Spleen (tissue), 11 donors: ENCODE measurements at regions not wholly inside any gene's neighbourhood (a gene's known extent, or its start where the extent isn't known, plus 50 kb on each side); places are given as distances from the start of the nearest gene placed in this dataset.

Experiments
- DNase-seq: peaks from one replicate; pipeline ENCODE4 v3.0.0-alpha.2; 2020
- H3K27ac ChIP-seq, 8 donors: fragments of 200-600 bp; sonication (generic) in 7 of 8; 1 replicate in 4 of 8; 2 replicates in 4 of 8; pipeline versions ENCODE4 v1.5.0 to v1.8.0; 2016 to 2021; ENCODE audit warnings: inconsistent platforms in 4 of 8, mild to moderate bottlenecking in 4 of 8, moderate library complexity in 1 of 8
- H3K27me3 ChIP-seq, 7 donors: fragments of 200-600 bp; sonication (generic) in 6 of 7; replicated peaks in 1 of 7; 1 replicate in 4 of 7; 2 replicates in 3 of 7; pipeline versions ENCODE4 v1.5.0 to v1.8.0; 2016 to 2021; ENCODE audit warnings: inconsistent platforms in 3 of 7, mild to moderate bottlenecking in 1 of 7
- H3K36me3 ChIP-seq, 6 donors: fragments of 200-600 bp; sonication (generic) in 5 of 6; 1 replicate in 4 of 6; 2 replicates in 2 of 6; pipeline versions ENCODE4 v1.5.0 to v1.8.0; 2016 to 2021; ENCODE audit warnings: inconsistent platforms in 2 of 6
- H3K4me1 ChIP-seq, 6 donors: fragments of 200-600 bp; sonication (generic) in 5 of 6; 1 replicate in 3 of 6; 2 replicates in 3 of 6; pipeline versions ENCODE4 v1.5.0 to v1.8.0; 2016 to 2021; ENCODE audit warnings: inconsistent platforms in 3 of 6
- H3K4me3 ChIP-seq, 8 donors: fragments of 200-600 bp; sonication (generic) in 7 of 8; 1 replicate in 4 of 8; 2 replicates in 4 of 8; pipeline versions ENCODE4 v1.5.0 to v1.8.0; 2016 to 2021; ENCODE audit warnings: inconsistent platforms in 4 of 8, mild to moderate bottlenecking in 4 of 8, moderate library complexity in 2 of 8
- H3K9me3 ChIP-seq, 8 donors: fragments of 200-600 bp; sonication (generic) in 7 of 8; 1 replicate in 4 of 8; 2 replicates in 4 of 8; pipeline versions ENCODE4 v1.5.0 to v1.8.0; 2016 to 2021; ENCODE audit warnings: inconsistent platforms in 4 of 8
- POLR2A ChIP-seq, 3 donors: fragments of 450-650 bp; IDR thresholded peaks; one replicate each; pipeline ENCODE4 v1.5.1; 2017; ENCODE audit warnings: antibody characterized with exemption in 3 of 3, mild to moderate bottlenecking in 1 of 3
- POLR2AphosphoS5 ChIP-seq, 3 donors: sonication (generic); formaldehyde crosslinking; IDR thresholded peaks; one replicate each; pipeline ENCODE4 v1.5.1; 2017; ENCODE audit warnings: antibody characterized with exemption in 3 of 3
- WGBS, 5 donors: extraction: QIAGEN DNeasy Blood & Tissue Kit in 3 of 5; methylation state at CpG; one replicate each; pipeline versions ENCODE4 v1.1.5 to v1.1.7; 2013 to 2018; 5-methylcytosine and 5-hydroxymethylcytosine counted together
- intact Hi-C: fragments of 100-400 bp; cut with DNase I; formaldehyde crosslinking; loops from one replicate; pipeline ENCODE4 v1.15.0; 2023; ENCODE audit warnings: low total_unique reads
- TF ChIP-seq, protein P1 (sequence below), 11 experiments: fragments of 200-600 bp in 7 of 11; fragments of 450-650 bp in 4 of 11; sonication (generic) in 4 of 11; IDR thresholded peaks in 8 of 11; conservative IDR thresholded peaks in 3 of 11; 1 replicate in 7 of 11; 2 replicates in 4 of 11; pipeline versions ENCODE4 v1.4.0 to v1.8.0; 2016 to 2021; ENCODE audit warnings: antibody characterized with exemption in 11 of 11, inconsistent platforms in 4 of 11, mild to moderate bottlenecking in 1 of 11
- donor health status: healthy with polysubstance abuse.
- donor health status: DM: no; HTN: no; CAD: no; lungs with moderate emphysema.
- donor health status: DM: no; HTN: no; CAD: no.
- donor health status: Bipolar disorder and iron deficiency.
- donor health status: healthy.
- donor health status: DM: no; HTN: no; CAD: no.
- donor health status: DM: yes; HTN: yes; CAD: no.

DNA sequence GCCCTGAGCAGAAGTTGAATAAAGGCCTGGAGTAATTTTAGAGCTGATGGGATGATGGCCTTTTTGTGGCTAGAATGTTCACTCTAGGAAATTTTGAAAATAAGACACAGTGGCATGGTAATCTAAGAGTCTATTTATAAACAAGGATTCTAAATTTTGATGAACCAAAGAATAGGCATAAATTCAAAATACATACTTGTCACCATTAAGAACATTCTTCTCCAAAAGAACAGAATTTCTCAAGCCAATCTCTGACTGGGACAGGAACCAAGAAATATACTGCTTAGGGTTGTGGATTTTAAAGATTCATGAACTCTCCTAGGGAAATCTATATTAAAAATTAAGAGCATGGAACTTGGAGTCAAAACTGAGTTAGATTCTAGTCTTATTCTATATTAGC is 98.2 kb upstream of the SETBP1 start:
- no peak for DNase-seq
- TF ChIP-seq, protein P1, sequence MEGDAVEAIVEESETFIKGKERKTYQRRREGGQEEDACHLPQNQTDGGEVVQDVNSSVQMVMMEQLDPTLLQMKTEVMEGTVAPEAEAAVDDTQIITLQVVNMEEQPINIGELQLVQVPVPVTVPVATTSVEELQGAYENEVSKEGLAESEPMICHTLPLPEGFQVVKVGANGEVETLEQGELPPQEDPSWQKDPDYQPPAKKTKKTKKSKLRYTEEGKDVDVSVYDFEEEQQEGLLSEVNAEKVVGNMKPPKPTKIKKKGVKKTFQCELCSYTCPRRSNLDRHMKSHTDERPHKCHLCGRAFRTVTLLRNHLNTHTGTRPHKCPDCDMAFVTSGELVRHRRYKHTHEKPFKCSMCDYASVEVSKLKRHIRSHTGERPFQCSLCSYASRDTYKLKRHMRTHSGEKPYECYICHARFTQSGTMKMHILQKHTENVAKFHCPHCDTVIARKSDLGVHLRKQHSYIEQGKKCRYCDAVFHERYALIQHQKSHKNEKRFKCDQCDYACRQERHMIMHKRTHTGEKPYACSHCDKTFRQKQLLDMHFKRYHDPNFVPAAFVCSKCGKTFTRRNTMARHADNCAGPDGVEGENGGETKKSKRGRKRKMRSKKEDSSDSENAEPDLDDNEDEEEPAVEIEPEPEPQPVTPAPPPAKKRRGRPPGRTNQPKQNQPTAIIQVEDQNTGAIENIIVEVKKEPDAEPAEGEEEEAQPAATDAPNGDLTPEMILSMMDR (IDR thresholded peaks at IDR 0.05 in 8 of 11, conservative IDR thresholded peaks at IDR 0.05 in 3 of 11): no peak
- TF ChIP-seq POLR2A (IDR thresholded peaks at IDR 0.05) (no peak), POLR2AphosphoS5 (IDR thresholded peaks at IDR 0.05) (no peak)
- H3K9me3 ChIP-seq: no peaks in the 10 kb centered on the region
- intact Hi-C loops: no loop called here
- H3K4me1 ChIP-seq: no peaks in the 10 kb centered on the region
- H3K36me3 ChIP-seq: no peaks in the 10 kb centered on the region
- no peaks in the 10 kb centered on the region for H3K27me3 ChIP-seq
- H3K4me3 ChIP-seq: no peak overlapping the region
- H3K27ac ChIP-seq: no peak overlapping the region

DNA sequence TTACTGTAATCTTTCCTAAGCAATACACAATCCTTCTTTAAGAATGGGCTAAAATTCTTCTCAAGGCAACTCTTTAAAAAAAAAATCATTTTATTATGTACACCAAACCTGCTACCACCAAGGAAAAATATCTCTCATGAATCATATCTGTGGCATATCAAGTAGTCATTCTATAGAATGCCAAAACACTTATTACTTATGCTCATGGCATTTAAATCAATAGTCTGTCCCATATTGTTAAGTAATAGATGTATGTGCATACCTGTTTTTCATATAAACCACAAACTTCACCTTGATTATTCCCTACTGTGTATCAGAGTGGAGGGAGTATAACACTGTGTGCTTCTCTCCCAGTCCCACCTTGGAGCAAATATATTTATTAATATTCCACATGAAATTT is 95.8 kb upstream of the SETBP1 start:
- TF ChIP-seq, protein P1 (IDR thresholded peaks at IDR 0.05 in 8 of 11, conservative IDR thresholded peaks at IDR 0.05 in 3 of 11): no peak
- no peak for TF ChIP-seq POLR2A (IDR thresholded peaks at IDR 0.05)
- TF ChIP-seq POLR2AphosphoS5 (IDR thresholded peaks at IDR 0.05): no peak
- DNase-seq: no peak
- Histone ChIP-seq H3K36me3 (no peaks in the 10 kb centered on the region), H3K27ac (no peak overlapping the region), H3K4me3 (no peak overlapping the region), H3K4me1 (no peaks in the 10 kb centered on the region), H3K27me3 (no peaks in the 10 kb centered on the region), H3K9me3 (no peaks in the 10 kb centered on the region)
- intact Hi-C loops: no loop called here

DNA sequence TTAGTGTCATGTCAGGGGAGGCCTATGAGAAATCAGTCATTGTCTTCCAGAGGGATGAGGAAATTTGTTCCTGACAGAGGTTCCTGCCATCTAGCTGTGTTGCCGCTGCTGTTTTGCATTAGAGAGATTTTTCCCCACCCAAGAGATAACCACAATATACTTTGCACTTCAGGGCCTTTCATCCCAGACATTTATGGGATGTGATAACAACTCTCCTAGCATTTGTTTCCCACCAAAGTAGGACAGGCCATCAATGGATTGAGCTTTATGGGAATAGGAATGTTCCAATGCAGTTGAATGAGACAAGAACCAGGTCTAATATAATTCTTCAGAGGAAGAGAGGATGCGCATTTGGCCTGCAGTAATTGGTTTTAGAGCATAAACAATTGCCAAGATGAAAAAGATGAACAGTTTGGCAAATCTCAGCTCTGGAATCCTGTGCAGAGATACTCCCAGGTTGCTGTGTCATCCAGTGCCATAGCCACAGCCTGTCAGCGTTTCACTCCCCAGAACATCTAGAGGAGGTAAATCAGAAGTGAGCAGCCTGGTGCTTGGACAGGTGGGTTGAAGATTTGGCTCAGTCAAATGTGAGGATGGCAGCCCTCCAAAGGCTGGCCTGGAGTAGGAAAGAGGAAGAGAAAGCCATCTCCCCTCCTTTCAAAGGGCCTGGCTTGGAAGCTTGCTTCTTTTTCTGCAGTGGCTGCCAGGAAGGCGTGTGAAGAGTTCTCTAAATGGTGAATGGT is 93.7 kb upstream of the SETBP1 start:
- H3K27ac ChIP-seq: no peak overlapping the region
- intact Hi-C loops: no loop called here
- WGBS, 5 donors: 80 to 89% (median 85%) methylated on average over 4 of the region's 4 CpGs

DNA sequence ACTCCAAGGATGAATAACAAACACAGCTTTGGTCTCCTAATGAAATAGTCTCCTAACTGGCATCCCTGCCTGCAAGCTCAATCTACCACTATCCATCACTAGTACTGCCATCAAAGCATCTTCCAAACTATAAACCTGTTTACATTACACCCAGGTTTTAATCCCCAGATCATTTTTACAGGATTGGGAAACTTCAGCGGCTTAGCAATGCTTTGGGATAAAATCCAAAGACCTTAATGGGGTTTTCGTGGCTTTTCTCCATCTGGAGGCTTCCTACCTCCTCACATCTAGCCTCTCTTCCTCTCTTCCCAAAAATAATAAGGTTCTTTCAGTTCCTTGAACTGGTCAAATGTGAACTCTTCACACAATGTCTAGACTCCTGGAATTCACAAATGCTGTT is 92.2 kb upstream of the SETBP1 start:
- Histone ChIP-seq H3K36me3 (no peaks in the 10 kb centered on the region), H3K9me3 (no peaks in the 10 kb centered on the region), H3K27ac (no peak overlapping the region), H3K4me1 (no peaks in the 10 kb centered on the region), H3K4me3 (no peak overlapping the region), H3K27me3 (no peaks in the 10 kb centered on the region)
- no peak for TF ChIP-seq POLR2AphosphoS5 (IDR thresholded peaks at IDR 0.05)
- TF ChIP-seq, protein P1 (IDR thresholded peaks at IDR 0.05 in 8 of 11, conservative IDR thresholded peaks at IDR 0.05 in 3 of 11): no peak
- no peak for TF ChIP-seq POLR2A (IDR thresholded peaks at IDR 0.05)
- WGBS, 5 donors: 72 to 91% (median 83%) methylated on average over 2 of the region's 2 CpGs
- DNase-seq: no peak
- intact Hi-C loops: no loop called here

More for the DNA sequence above, 93.7 kb upstream of the SETBP1 start:
- Histone ChIP-seq H3K27me3 (no peaks in the 10 kb centered on the region), H3K4me3 (no peak overlapping the region), H3K36me3 (no peaks in the 10 kb centered on the region), H3K4me1 (no peaks in the 10 kb centered on the region), H3K9me3 (no peaks in the 10 kb centered on the region)
- TF ChIP-seq, protein P1 (IDR thresholded peaks at IDR 0.05 in 8 of 11, conservative IDR thresholded peaks at IDR 0.05 in 3 of 11): no peak
- no peak for TF ChIP-seq POLR2A (IDR thresholded peaks at IDR 0.05)
- TF ChIP-seq POLR2AphosphoS5 (IDR thresholded peaks at IDR 0.05): no peak
- DNase-seq: no peak
